ENCODE measurements at regions not wholly inside any gene's neighbourhood (a gene's known extent, or its start where the extent isn't known, plus 50 kb on each side); places are given as distances from the start of the nearest gene placed in this dataset.
"Not testable (repeated sequence)": the region's sequence is repeated elsewhere in the genome, so short reads cannot be mapped to it uniquely, and the experiment has no call there.

DNA sequence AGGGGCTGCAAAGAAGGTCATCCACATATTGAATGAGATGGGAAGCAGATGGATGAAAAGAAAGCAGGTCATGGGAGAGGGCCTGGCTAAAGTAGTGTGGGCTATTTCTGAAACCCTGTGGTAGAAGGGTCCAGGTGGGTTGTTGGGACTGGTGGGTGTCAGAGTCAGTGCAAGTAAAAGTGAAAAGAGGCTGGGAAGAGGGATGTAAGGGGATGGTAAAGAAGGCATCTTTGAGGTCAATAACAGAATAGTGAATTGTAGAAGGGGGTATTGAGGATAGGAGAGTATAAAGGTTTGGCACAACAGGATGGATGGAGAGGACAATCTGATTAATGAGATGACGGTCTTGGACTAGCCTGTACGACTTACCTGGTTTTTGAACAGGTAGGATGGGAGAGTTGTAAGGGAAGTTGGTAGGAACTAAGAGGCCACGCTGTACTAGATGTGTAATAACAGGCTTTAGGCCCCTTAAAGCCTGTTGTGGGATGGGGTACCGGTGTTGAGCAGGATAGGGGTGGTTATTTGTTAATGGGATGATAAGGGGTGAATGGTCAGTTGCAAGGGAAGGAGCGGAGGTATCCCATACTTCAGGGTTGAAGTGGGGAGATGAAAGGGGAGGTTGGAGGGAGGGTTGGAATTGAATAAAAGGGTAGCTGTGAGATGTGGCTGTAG is 748.9 kb upstream of the ADGRB3 start:
- no peak overlapping the region for H3K27ac ChIP-seq
- no peak overlapping the region for H3K4me3 ChIP-seq

DNA sequence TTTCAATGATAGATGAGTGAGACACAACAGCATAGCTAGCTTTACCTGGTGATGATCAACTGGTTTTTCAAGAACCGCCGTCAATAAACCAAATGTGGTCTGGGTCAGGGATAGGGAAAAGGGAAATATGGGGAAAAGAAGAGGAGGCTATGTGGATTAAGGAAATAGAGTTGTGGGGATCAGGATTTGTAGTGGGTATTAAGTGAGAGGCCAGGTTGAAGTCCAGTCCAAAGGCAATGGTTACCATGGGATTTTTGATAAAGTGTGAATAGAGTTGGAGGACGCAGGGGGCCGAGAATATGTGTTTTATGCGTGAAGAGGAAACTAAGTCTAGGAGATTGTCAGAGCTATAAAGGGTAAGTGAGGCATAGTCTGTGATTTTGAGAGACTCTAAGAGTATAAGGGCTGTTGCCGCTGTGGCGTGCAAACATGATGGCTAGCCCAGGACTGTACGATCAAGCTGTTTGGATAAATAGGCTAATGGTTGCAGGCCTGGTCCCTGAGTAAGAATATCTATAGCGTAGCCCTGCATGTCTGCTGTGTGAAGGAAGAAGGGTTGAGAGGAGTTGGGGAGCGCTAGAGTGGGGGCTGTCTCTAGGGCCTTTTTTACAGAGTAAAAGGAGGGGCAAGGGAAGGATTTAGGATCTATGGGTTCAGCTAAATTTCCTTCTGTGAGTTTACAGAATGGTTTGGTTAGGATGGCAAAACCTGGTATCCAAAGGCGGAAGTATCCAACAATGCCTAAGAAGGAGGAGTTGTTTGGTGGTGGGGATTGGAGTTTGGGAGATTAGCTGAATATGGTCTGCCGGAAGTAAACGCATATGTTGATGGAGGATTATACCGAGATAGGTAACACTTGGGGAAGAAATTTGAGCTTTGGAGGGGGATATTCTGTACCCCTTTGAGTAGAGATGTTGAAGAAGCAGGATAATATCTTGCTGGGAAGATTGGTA is 749.7 kb upstream of the ADGRB3 start:
- Histone ChIP-seq H3K27ac (no peak overlapping the region), H3K4me3 (no peak overlapping the region)

DNA sequence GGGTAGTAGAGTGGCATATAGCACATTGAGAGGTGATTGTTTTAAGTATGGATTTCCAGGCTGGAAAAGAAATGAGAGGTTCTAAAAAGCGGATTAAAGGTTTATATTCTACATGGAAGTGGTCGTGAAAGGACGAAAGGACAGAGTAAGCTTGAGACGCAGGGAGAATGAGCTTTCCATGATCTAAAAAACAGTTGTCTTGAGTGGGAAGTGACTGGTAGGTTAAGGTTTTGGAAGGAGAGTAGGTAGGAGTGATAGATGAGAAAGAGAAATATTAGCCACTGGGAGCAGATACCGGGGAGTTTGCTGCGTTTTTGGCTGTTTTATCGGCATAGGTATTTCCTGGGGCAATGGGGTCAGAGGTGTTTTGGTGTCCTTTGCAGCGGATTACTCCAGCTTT is 750.6 kb upstream of the ADGRB3 start:
- Histone ChIP-seq H3K27ac (no peak overlapping the region), H3K4me3 (no peak overlapping the region)

DNA sequence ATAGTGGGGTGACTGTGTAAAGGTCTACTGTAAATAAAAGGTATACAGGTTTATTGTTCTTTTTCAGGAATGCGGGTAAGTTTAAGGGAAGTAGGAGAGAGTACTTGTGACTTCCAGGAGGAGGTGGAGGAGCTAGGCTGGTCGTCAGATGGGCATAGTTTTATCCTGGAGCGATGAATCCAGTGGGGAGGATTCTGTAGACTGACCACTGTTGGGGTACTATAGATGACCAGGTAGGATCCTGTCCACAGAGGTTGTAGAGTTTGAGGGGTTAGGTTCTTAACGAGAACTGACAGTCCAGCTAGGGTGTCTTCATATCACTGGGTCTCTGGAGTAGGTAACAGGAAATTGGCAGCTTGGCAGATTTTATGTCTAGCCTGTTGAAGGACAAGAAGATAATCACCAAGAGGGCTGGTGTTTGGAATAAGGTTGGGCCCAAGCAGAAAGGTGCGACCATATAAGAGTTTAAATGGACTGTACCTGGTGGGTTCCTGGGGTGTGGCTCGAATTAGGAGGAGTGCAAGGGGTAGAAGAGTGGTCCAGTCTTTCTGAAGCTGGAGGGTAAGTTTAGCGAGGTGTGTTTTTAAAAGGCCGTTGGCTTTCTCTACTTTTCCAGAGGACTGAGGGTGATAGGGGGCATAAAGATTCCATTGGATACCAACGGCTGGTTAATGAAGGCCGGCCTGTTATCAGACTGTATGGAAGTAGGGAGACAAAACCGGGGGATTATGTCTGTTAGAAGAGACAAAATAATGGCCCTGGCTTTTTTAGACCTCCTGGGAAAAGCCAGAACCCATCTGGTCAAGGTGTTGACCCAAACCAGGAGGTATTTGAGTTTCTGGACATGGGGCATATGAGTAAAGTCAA is 751.3 kb upstream of the ADGRB3 start:
- Histone ChIP-seq H3K4me3 (no peak overlapping the region), H3K27ac (no peak overlapping the region)

DNA sequence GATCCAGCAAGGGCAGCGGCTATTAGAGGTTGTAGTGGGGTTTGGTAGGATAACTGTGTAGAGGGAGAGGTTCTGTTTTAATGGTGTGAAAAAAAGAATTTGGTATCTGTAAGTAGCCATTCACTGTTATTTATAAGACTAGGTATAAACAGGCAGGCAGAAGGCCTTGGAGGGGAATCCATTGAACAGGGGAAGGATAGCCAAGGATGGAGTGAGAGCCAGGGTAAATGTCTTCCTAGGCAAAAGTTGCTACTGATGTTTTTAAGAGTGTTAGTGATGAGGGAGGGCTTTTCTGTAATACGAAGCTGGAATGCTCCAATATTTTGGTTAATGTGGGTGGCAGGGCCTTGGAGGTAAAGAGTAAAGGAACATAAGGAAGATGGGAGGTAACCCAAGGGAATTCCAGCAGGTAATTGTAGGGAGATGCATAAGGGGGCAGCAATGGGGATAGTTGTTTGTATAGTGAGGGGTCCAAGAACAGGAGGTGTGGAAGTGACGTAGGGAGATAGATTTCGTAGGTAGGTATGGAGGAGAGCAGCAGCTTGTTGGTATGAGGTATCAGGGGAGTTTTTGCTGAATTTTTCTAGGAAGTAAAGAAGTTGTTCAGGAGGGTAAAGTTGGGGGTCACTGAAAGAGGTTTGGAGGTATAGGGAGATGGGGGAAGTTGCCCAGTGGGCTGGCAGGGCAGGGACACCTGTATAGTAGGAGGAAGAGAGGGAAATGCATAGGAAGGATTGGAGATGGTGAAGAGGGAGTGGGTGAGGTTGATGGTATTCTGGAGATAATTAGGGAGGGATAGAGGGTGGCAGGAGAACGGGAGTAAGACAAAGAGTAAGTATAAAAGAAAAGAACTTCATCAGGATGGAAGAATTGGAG is 752.4 kb upstream of the ADGRB3 start:
- Histone ChIP-seq H3K4me3 (no peak overlapping the region), H3K27ac (no peak overlapping the region)

DNA sequence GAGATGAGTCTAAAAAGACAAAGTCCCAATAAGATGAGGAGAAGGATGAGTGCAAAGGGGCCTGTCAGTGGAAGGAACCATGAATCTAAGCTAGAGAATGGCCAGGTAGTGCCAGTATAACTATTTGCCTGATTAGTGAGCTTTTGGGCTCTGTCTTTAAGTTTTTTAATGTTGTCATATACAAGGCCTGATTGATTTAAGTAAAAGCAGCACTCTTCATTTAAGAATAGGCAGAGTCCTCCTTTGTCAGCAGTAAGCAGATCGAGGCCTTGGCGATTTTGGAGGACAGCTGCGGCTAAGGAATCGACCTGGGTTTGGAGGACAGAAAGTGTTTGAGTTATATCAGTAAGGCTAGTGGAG is 753.4 kb upstream of the ADGRB3 start:
- Histone ChIP-seq H3K4me3 (no peak overlapping the region), H3K27ac (no peak overlapping the region)

DNA sequence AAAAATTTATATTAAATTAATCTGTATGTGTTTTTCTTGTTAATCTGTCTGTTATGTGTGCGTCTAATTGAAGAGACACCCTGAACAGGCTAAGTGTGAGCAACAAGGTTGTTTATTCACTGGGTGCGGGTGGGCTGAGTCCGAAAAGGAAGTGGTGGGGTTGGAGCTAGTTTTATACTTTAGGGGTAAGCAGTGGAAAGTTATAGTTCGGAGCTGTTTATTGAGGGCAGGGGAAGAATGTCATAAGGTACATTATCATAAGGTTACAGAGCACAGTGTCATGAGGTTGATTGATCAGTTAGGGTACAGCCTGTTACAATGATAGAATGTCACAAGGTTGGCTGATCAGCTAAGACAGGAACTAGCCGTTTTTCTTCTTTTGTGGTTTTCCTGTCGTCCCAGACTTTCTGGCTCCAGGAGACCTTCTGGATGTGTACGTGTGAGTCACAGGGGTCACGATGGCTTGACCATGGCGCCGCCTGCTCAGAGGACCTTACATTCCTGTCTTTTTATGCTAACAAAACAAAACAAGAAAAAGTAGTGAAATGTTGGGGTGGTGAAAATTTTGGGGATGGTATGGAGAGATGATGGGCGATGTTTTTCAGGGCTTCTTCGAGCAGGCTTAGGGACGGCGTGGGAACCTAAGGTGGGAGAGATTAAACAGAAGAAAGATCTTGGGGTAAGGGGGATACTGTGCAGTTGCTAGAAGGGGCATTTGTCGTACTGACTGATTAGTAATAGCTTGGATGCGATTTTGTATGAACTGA is 754.0 kb upstream of the ADGRB3 start:
- Histone ChIP-seq H3K27ac (no peak overlapping the region), H3K4me3 (no peak overlapping the region)

DNA sequence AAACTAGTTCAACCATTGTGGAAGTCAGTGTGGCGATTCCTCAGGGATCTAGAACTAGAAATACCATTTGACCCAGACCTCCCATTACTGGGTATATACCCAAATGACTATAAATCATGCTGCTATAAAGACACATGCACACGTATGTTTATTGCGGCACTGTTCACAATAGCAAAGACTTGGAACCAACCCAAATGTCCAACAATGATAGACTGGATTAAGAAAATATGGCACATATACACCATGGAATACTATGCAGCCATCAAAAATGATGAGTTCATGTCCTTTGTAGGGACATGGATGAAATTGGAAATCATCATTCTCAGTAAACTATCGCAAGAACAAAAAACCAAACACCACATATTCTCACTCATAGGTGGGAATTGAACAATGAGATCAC is 754.7 kb upstream of the ADGRB3 start:
- not testable (repeated sequence) for H3K4me3 ChIP-seq, H3K27ac ChIP-seq

DNA sequence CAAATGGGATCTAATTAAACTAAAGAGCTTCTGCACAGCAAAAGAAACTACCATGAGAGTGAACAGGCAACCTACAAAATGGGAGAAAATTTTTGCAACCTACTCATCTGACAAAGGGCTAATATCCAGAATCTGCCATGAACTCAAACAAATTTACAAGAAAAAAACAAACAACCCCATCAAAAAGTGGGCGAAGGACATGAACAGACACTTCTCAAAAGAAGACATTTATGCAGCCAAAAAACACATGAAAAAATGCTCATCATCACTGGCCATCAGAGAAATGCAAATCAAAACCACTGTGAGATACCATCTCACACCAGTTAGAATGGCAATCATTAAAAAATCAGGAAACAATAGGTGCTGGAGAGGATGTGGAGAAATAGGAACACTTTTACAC is 755.2 kb upstream of the ADGRB3 start:
- H3K4me3 ChIP-seq, H3K27ac ChIP-seq: not testable (repeated sequence)

DNA sequence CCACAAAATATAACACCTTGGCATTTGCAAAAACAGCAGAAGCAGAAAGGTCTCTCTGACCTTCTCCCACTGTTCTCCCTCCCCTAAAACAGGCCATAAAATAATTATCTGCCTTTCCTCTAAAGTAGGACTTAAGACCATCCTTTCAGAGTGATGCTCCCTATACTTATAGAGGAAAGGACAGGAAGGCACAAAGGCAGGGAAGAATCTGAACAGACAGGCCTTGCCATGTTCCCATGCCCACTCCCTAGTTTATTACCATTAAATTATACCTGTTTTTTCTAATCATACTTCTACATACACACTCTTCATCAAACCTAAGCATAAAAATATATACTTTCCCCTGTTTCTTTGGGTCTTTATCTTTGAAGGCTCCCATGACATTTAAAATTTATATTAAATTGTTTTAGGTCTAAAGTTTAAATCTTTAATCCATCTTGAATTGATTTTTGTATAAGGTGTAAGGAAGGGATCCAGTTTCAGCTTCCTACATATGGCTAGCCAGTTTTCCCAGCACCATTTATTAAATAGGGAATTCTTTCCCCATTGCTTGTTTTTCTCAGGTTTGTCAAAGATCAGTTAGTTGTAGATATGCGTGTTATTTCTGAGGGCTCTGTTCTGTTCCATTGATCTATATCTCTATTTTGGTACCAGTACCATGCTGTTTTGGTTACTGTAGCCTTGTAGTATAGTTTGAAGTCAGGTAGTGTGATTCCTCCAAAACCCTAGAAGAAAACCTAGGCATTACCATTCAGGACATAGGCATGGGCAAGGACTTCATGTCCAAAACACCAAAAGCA is 755.8 kb upstream of the ADGRB3 start:
- H3K4me3 ChIP-seq, H3K27ac ChIP-seq: not testable (repeated sequence)

DNA sequence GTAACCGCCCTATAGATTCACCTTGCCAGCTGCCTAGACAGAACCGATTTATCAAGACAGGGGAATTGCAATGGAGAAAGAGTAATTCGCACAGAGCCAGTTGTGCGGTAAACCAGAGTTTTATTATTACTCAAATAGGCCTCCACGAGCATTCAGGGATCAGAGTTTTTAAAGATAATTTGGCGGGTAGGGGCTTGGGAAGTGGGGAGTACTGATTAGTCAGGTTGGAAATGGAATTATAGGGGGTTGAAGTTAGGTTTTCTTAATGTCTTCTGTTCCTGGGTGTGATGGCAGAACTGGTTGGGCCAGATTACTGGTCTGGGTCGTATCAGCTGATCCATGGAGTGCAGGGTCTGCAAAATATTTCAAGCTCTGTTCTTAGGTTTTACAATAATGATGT is 756.9 kb upstream of the ADGRB3 start:
- H3K4me3 ChIP-seq, H3K27ac ChIP-seq: not testable (repeated sequence)

DNA sequence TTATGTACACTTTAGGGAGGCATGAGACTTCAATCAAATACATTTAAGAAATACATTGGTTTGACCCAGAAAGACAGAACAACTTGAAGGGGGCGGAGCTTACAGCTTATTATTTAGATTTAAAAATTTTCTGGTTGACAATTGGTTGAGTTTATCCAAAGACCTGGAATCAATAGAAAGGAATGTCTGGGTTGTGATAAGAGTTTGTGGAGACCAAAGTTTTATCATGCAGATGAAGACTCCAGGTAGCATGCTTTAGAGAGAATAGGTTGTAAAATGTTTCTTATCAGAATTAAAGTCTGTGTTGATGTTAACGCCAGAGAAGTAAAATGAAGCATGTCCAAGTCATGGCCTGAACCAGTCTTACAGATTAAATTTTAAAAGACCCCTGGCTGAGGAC is 757.8 kb upstream of the ADGRB3 start:
- no peak overlapping the region for H3K27ac ChIP-seq

DNA sequence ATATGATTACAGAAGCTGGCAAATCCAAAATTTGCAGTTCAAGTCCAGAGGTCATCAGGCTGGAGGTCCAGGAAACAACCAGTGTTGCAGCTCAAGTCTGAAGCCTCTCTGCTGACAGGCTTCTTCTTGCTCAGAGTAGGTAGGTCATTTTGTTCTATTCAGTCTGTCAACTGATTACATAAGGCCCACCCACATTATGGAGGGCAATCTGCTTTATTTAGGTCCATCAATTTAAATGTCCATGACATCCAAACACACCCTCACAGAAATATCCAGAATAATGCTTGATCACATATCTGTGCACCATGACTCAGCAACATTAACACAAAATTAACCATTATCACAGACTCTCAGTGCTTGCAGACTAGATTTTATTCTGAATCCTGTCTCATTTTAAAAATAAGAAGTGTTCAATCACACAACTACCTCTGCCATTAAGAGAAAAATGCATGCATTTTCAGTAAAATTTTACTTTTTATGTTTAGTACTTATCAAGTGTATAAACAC is 759.2 kb upstream of the ADGRB3 start:
- H3K4me3 ChIP-seq = no peak overlapping the region
- no peak overlapping the region for H3K27ac ChIP-seq

More for the DNA sequence above, 757.8 kb upstream of the ADGRB3 start:
- H3K4me3 ChIP-seq = no peak overlapping the region

DNA sequence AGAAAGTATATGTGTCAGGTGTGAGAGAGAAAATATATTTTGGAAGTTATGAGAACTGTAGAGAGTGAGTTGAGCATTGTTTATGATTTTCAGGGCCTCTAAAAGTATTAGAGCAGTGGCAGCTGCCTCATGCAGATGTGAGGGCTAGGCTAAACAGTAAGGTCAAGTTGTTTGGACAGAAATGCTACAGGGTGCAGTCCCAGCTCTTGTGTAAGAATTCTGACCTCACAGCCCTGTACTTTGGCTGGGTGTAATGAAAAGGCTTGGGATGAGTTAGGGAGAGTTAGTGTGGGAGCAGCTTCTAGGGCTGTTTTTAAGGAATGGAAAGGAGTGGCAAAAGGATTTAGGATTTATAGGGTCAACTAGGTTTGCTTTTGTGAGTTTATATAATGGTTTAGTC is 764.8 kb upstream of the ADGRB3 start:
- Histone ChIP-seq H3K4me3 (no peak overlapping the region), H3K27ac (no peak overlapping the region)

DNA sequence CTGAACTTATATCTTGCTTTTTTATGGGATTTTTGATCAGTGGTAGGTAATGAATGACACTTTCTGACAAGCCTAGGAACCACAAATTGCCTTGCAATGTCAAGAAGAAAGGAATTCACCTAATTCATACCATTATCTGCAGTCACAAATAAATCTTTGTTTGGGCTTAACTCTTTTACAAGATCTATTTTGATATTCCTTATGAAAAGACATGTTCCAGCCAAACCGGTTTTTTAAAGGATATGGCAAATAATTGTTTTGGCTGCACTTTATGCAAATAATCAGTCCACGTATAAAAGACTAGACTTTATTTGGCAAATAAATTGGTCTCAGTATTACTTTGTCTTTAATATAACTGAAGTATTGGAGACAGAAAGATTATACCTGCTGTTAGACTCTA is 771.7 kb upstream of the ADGRB3 start:
- Histone ChIP-seq H3K27ac (no peak overlapping the region), H3K4me3 (no peak overlapping the region)

DNA sequence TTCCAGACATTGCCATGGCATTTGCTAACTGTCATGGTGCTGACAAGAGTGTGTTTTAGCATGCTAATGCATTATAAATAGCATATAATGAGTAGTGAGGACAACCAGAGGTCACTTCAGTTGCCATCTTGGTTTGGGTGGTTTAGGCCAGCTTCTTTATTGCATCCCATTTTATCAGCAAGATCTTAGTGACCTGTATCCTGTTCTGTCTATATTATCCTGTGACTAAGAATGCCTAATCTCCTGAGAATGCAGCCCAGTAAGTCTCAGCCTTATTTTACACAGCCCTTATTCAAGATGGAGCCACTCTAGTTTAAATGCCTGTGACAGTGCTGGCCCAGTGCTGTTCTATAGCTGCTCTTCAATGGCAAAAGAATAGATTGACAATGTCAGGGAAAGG is 781.0 kb upstream of the ADGRB3 start:
- H3K27ac ChIP-seq = no peak overlapping the region
- H3K4me3 ChIP-seq = no peak overlapping the region

DNA sequence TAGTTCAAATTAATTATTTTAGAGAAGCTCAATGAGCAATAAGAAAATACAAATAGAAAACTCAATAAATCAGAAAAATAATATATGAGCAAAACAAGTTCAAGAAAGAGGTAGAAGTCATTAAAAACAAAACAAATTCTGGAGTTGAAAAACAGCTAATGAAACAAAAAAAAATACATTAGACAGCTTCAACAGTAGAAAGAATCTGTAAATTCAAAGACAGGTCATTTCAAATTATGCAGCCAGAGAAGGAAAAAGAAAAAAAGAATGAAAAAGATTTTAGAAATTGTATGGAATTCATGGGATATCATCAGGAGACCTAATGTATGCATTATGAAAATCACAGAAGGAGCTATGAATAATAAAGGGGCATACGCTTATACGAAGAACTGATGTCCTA is 795.3 kb upstream of the ADGRB3 start:
- H3K4me3 ChIP-seq = no peak overlapping the region

More for the DNA sequence above, 795.3 kb upstream of the ADGRB3 start:
- no peak overlapping the region for H3K27ac ChIP-seq
